ENCODE measurements at regions not wholly inside any gene's neighbourhood (a gene's known extent, or its start where the extent isn't known, plus 50 kb on each side); places are given as distances from the start of the nearest gene placed in this dataset.

- TF ChIP-seq, protein P1, sequence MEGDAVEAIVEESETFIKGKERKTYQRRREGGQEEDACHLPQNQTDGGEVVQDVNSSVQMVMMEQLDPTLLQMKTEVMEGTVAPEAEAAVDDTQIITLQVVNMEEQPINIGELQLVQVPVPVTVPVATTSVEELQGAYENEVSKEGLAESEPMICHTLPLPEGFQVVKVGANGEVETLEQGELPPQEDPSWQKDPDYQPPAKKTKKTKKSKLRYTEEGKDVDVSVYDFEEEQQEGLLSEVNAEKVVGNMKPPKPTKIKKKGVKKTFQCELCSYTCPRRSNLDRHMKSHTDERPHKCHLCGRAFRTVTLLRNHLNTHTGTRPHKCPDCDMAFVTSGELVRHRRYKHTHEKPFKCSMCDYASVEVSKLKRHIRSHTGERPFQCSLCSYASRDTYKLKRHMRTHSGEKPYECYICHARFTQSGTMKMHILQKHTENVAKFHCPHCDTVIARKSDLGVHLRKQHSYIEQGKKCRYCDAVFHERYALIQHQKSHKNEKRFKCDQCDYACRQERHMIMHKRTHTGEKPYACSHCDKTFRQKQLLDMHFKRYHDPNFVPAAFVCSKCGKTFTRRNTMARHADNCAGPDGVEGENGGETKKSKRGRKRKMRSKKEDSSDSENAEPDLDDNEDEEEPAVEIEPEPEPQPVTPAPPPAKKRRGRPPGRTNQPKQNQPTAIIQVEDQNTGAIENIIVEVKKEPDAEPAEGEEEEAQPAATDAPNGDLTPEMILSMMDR (IDR thresholded peaks at IDR 0.05): no peak
- TF ChIP-seq POLR2A (IDR thresholded peaks at IDR 0.05) (no peak), EP300 (IDR thresholded peaks at IDR 0.05) (no peak)
These were observed 198.3 kb upstream of the RNPC3 start for GRCh38 chr1:103327054-103327719.
